Heart right ventricle (tissue), 16 donors: ENCODE measurements at regions not wholly inside any gene's neighbourhood (a gene's known extent, or its start where the extent isn't known, plus 50 kb on each side); places are given as distances from the start of the nearest gene placed in this dataset.
"Not testable (repeated sequence)": the region's sequence is repeated elsewhere in the genome, so short reads cannot be mapped to it uniquely, and the experiment has no call there.

ENCODE experiments used
- ATAC-seq, 8 donors: fragments of 200-7000 bp; cut with Tn5 transposase; one replicate each; pipeline ENCODE4 v1.9.1; 2020; ENCODE audit warnings: mild to moderate bottlenecking in 8 of 8, moderate library complexity in 8 of 8, moderate number of reproducible peaks in 1 of 8
- DNase-seq, 2 donors: peaks; one replicate each; pipeline ENCODE4 v3.0.0-alpha.2; 2020
- H3K27ac ChIP-seq, 10 donors: fragments of 200-600 bp; sonication (generic) in 2 of 10; one replicate each; pipeline versions ENCODE4 v1.5.0 to v1.8.0; 2020 to 2022; ENCODE audit warnings: mild to moderate bottlenecking in 3 of 10
- H3K27me3 ChIP-seq, 7 donors: fragments of 200-600 bp; one replicate each; pipeline ENCODE4 v1.8.0; 2021 to 2022; ENCODE audit warnings: mild to moderate bottlenecking in 2 of 7
- H3K36me3 ChIP-seq, 9 donors: fragments of 200-600 bp; sonication (generic) in 1 of 9; one replicate each; pipeline versions ENCODE4 v1.5.0 to v1.8.0; 2020 to 2022; ENCODE audit warnings: mild to moderate bottlenecking in 2 of 9
- H3K4me1 ChIP-seq, 9 donors: fragments of 200-600 bp; sonication (generic) in 1 of 9; one replicate each; pipeline versions ENCODE4 v1.5.0 to v1.8.0; 2020 to 2022; ENCODE audit warnings: mild to moderate bottlenecking in 4 of 9
- H3K4me3 ChIP-seq, 10 donors: fragments of 200-600 bp; sonication (generic) in 2 of 10; one replicate each; pipeline versions ENCODE4 v1.5.0 to v1.8.0; 2020 to 2022; ENCODE audit warnings: mild to moderate bottlenecking in 7 of 10, moderate library complexity in 2 of 10
- H3K9me3 ChIP-seq, 11 donors: fragments of 200-600 bp in 10 of 11; sonication (generic) in 2 of 11; one replicate each; pipeline versions ENCODE4 v1.5.0 to v1.8.0; 2013 to 2022; ENCODE audit warnings: mild to moderate bottlenecking in 2 of 11, control low read depth in 1 of 11, moderate library complexity in 1 of 11
- whole genome bisulfite sequencing, 2 donors: extraction: QIAGEN DNeasy Blood & Tissue Kit; methylation state at CpG; one replicate each; pipeline ENCODE4 v1.1.7; 2013; ENCODE audit warnings: inconsistent platforms in 1 of 2; 5-methylcytosine and 5-hydroxymethylcytosine counted together
- intact Hi-C, 10 donors: fragments of 100-400 bp; cut with DNase I; formaldehyde crosslinking; loops; one replicate each; pipeline versions ENCODE4 v1.11.1 to v1.14.2; 2022
- TF ChIP-seq, protein P1 (sequence below), 9 donors: fragments of 200-600 bp; sonication (generic) in 2 of 9; IDR thresholded peaks; one replicate each; pipeline versions ENCODE4 v1.5.0 to v1.8.0; 2021 to 2022; ENCODE audit warnings: antibody characterized with exemption in 9 of 9, mild to moderate bottlenecking in 5 of 9, moderate library complexity in 1 of 9
- donor health status: Arrhythmogenic right ventricular cardiomyopathy.
- donor health status: ischemic (EF 13 %, LVEDD 7.1; RV severe dilation, severe dysfunction).
- donor health status: healthy with polysubstance abuse.
- donor health status: DM: no; HTN: yes; CAD: no.
- donor health status: DM: no; HTN: no; CAD: no.
- donor health status: ischemic (EF 25% LVEDD 6.9; RV normal size, moderate dysfunction).
- donor health status: ischemic (EF 25% LVEDD 5.7; RV mildly dilated, moderate dysfunction).
- donor health status: healthy.
- donor health status: DM: yes; HTN: yes; CAD: no.
- donor health status: Ischemic cardiomyopathy.
- donor health status: ischemic (EF 35%, LVEDD 5.7; RV mildly dilated, moderate dysfunction).
- donor health status: nonischemic (EF 11% LVEDD 7.7; RV severe dilation, severe dysfunction).
- donor health status: DM: yes; HTN: yes; CAD: no.
- donor health status: PGD.
- donor health status: ischemic (EF 29% LVEDD 5.4; RV normal size, mild dysfunction).
- donor health status: nonischemic (EF 23%, LVEDD 6.1; RV moderate dilation, normal function).

GRCh38 chr12:61282790-61283575 is 977.2 kb upstream of the USP15 start:
- intact Hi-C loops = loop anchor here in 1 of 10 donors (10.0 kb wide), 1 partner anchor 52 kb away; no protein-coding TSS in a partner anchor
- TF ChIP-seq, protein P1, sequence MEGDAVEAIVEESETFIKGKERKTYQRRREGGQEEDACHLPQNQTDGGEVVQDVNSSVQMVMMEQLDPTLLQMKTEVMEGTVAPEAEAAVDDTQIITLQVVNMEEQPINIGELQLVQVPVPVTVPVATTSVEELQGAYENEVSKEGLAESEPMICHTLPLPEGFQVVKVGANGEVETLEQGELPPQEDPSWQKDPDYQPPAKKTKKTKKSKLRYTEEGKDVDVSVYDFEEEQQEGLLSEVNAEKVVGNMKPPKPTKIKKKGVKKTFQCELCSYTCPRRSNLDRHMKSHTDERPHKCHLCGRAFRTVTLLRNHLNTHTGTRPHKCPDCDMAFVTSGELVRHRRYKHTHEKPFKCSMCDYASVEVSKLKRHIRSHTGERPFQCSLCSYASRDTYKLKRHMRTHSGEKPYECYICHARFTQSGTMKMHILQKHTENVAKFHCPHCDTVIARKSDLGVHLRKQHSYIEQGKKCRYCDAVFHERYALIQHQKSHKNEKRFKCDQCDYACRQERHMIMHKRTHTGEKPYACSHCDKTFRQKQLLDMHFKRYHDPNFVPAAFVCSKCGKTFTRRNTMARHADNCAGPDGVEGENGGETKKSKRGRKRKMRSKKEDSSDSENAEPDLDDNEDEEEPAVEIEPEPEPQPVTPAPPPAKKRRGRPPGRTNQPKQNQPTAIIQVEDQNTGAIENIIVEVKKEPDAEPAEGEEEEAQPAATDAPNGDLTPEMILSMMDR (IDR thresholded peaks at IDR 0.05) = no peak
- no peak overlapping the region for H3K27ac ChIP-seq
- DNase-seq (no peak), ATAC-seq (no peak)
- no peaks in the 10 kb centered on the region for H3K27me3 ChIP-seq
- peaks cover 0 to 64% (median 31%) of the 10 kb centered on the region in 11 donors for H3K9me3 ChIP-seq
- H3K4me3 ChIP-seq = no peak overlapping the region
- H3K4me1 ChIP-seq = no peaks in the 10 kb centered on the region
- WGBS, 2 donors = 52 to 61% methylated on average over 3 of the region's 3 CpGs
- H3K36me3 ChIP-seq = no peaks in the 10 kb centered on the region

- TF ChIP-seq, protein P1 (IDR thresholded peaks at IDR 0.05) = no peak
- Histone ChIP-seq H3K36me3 (no peaks in the 10 kb centered on the region), H3K27me3 (no peaks in the 10 kb centered on the region), H3K27ac (no peak overlapping the region), H3K9me3 (peaks cover 0 to 79% (median 21%) of the 10 kb centered on the region in 11 donors), H3K4me1 (no peaks in the 10 kb centered on the region), H3K4me3 (no peak overlapping the region)
- ATAC-seq (no peak), DNase-seq (no peak)
- 75 to 79% methylated on average over 2 of the region's 2 CpGs for whole genome bisulfite sequencing, 2 donors
- intact Hi-C loops = no loop called here
Observed at GRCh38 chr12:61290473-61290872, 969.7 kb upstream of the USP15 start.

DNA sequence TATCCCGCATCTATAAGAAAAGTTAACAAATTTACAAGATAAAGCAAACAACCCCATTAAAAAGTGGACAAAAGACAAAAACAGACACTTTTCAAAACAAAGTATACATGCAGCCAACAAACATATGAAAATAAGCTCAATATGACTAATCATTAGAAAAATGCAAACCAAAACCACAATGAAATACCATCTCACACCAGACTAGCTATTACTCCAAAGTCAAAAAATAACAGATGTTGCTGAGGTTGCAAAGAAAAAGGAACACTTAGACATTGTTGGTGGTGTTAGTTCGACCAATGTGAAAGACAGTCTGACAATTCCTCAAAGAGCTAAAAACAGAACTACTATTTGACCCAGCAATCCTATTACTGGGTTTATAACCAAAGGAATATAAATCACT is 968.6 kb upstream of the USP15 start:
- H3K4me1 ChIP-seq = no peaks in the 10 kb centered on the region
- 79 to 88% methylated on average over 2 of the region's 2 CpGs for WGBS, 2 donors
- ATAC-seq (no peak), DNase-seq (no peak)
- no peaks in the 10 kb centered on the region for H3K27me3 ChIP-seq
- no peak overlapping the region for H3K27ac ChIP-seq
- TF ChIP-seq, protein P1 (IDR thresholded peaks at IDR 0.05) = no peak
- peaks cover 0 to 67% (median 11%) of the 10 kb centered on the region in 11 donors for H3K9me3 ChIP-seq
- H3K36me3 ChIP-seq = no peaks in the 10 kb centered on the region
- intact Hi-C loops = no loop called here
- H3K4me3 ChIP-seq = no peak overlapping the region

GRCh38 chr12:61294011-61294410 is 966.2 kb upstream of the USP15 start:
- H3K36me3 ChIP-seq, H3K4me3 ChIP-seq, intact Hi-C loops, H3K27me3 ChIP-seq, H3K27ac ChIP-seq, ATAC-seq, H3K4me1 ChIP-seq, DNase-seq: not testable (repeated sequence)
- H3K9me3 ChIP-seq = peaks cover 0 to 45% (median 0%) of the 10 kb centered on the region in 11 donors
- WGBS, 2 donors = 91 to 93% methylated on average over 11 to 13 of the region's 13 CpGs

DNA sequence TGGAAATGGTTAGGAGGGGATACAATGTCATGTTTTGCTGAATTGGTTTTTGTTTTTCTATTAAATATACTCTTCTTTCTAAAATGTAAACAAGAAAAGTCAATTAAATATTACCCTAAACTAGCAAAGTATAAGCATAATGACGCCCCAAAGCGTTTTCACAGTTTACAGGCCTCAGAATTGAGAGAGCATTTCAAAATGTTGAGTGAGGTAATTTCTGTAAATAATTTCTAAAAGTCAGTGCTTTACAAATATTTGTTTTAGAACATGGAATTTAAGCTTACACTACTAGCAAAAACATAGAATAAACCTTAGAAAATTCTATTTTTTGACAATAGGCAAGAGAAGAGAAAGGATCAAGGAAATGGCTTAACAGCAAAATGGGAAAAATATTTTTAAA is 958.4 kb upstream of the USP15 start:
- Histone ChIP-seq H3K27ac (no peak overlapping the region), H3K36me3 (no peaks in the 10 kb centered on the region), H3K27me3 (no peaks in the 10 kb centered on the region), H3K4me3 (no peak overlapping the region), H3K4me1 (no peaks in the 10 kb centered on the region), H3K9me3 (peaks cover 0 to 14% (median 0%) of the 10 kb centered on the region in 11 donors)
- TF ChIP-seq, protein P1 (IDR thresholded peaks at IDR 0.05) = no peak
- WGBS, 2 donors = 83 to 89% methylated on average over 2 of the region's 2 CpGs
- ATAC-seq = no peak
- intact Hi-C loops = no loop called here
- DNase-seq = no peak
